ENCODE measurements at regions not wholly inside any gene's neighbourhood (a gene's known extent, or its start where the extent isn't known, plus 50 kb on each side); places are given as distances from the start of the nearest gene placed in this dataset.

DNA sequence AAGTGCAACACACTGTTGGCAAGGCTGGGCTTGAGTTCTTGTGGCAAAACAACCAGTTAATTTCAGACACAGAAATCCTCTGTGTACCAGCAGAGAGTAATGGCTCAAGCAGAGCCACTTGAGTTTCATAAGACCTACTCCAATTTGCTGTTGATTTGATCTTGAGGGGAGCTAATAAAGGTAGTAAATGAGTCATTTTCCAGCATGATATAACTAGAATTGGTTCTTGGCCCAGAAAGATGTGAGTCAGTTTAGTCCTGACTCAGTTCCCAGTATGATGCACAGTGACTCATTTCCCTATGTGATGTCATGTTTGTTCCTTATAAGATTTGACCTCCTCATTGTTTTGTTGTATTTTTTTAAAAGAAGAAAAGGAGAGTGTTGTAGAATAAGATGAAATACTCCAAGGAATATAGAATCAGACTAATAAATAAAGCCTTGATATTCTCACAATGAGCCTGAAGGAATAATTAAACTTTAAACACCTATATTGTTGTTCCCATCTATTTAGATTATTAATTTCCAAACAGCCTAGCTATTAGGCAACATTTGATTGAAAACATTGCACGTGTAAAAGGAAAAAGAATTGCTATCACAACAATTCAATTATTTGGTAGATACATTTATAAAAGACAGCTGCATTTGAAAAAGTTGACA lies 186.2 kb downstream of the REEP3 start:
- intact Hi-C loops (cut with micrococcal nuclease), result loop anchor here (1.0 to 5.0 kb wide), 3 partner anchors 24 to 187 kb away; partner anchors contain the start of gene REEP3

DNA sequence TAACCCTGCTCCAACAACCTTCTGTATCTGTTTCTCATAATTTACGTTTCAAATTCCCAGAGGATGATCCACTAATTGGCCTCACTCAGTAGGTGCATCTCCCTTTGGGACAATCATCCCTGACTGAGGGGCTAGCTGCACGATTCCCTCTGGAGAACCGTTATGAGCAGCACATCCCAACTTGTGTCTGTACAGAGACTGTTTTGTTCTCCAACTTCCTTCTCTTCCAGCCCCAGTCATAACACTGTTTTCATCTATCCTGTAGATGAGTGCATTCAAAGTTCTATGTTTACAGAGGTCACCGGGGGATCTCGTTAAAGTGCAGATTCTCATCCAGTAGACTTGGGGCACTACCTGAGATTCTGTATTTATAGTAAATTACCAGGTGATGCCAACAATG lies 187.2 kb downstream of the REEP3 start:
- intact Hi-C loops (cut with micrococcal nuclease), result loop anchor here (5.0 kb wide), 1 partner anchor 76 kb away; no protein-coding TSS in a partner anchor

DNA sequence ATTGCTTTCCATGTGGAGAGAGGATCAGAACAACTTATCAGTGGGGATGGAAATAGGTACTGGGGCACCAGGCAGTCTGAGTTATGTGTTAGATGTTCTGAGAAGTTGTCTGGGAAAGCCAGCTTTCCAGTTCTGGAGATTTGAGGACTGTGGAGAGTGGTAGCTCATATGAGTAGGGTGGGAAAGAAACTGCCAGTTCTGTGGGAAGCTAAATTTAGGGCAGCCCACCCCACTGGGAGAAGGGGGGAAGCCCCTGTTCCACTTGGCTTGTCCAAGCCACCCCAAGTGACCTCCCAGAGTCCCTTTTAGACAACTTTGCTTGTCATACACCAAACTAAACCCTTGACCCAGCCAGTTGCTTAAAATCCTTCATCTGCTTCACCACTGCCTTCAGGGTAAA lies 189.5 kb downstream of the REEP3 start:
- intact Hi-C loops (cut with micrococcal nuclease), result no loop called here

DNA sequence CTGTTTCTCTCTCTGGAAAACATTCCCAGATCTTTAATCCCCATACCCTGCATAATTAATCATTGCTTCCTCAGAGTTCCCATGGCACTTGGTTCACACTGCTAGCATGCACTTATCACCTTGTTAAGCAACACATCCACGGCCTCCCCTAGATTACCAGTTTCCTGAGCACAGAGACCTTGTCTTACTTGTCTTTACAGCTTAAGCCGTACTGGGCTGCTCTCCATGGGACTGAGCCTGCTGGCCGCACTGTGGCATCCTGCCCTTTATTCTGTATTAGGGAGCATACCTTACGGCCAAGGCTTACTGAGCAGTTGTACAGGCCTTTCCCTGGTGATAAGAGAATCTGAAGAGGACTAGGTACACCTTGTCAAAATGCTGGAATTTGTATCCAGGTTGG lies 190.2 kb downstream of the REEP3 start:
- intact Hi-C loops (cut with micrococcal nuclease), result no loop called here

DNA sequence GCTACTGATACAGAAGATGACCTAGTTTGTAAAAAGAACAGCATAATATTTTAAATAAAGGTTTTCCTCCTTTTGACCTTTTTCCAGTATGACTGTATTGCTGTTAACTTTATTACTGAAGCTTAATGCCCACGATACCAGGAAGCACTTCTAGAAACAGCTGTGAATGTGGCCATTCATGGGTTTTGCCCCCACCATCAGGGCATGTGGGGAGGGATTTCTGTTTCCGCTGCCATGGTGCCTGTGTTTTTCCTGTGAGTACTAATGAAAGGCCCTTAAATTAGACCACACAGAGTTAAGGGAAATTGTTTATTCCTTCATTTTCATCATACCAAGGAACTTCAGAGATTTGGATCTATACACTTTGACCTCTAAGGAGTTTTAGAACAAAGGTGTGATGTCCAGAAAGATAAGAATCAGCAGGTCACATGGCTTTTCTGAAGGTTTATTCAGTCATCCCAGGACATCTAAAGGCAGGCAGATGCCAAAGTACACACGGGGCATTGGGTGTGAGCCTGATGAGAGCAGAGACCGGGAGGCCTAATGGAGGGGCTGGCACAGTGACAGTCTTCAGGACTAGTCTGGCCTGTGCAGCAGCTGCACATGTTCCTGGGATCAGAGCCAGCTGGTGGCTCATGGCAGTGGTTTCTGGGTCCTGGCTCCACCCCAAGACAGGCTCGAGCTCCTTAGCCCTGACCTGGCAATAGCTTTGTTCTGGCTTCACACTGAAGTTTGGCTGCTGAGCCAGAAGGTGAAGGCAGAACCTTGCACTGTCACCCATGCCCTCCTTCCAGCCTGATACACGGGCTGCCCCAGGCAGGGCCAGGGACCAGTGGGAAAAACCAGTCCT lies 190.9 kb downstream of the REEP3 start:
- intact Hi-C loops (cut with micrococcal nuclease), result no loop called here

DNA sequence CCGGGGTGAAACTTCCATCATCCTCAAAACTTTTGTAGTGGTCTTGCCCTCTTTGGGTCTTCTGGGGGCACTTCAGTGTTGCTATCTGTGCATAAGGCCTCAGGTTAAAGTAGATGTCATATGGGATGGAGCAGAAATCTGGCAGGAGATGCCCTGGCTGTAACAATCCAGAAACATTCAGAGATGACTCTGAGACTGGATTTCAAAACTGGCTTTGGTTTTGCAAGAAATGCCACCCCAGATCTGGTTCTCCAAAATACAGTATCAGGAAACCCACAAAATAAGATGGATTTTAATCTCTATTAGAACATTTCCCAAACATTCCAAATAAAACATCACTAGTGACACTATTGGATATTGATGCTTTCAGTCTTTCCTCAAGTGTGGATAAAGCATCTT lies 191.5 kb downstream of the REEP3 start:
- intact Hi-C loops (cut with micrococcal nuclease), result no loop called here

DNA sequence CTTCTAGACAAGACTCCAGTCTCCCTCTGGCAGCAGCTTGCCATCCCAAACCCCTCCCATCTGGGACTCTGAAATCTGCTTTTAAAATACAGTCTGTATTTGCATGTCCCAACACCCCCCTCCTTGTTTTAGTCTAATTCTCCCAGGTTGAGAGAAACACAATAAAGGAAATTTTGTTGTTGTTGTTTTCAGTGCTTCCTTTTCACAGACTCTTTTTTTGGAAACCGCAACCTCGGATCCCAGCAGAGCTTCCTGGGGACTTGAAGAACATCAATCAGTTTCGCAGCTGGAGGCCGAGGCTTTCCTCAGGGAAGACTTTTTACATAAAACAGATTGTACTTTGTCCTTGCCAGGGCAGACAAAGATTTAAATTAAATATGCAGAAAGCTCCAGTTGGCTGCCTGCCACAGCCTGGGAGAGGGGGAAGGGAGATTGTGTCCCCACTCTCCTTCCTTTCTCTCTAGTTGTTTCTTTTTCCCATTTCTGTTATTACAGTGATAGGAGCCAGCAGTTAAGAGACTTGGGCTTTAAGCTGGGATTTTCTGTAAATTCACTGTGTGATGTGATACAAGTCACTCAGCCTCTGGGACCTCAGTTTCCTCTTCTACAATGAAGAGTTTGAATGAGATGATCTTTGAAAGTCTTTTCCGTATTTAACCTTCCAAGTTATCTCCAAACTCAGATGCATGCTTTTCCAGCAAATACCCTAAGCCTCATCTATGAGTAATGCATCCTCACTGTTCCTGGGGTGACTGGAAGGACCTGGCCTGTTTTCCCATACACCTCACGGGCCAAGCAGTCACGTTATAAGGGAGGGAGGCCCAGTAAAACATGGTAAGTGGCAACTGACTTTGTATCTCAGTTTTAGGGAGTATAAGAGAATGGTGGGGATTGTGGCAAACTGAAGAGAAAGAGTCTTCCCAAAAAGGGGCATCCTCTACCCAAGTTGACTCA lies 192.3 kb downstream of the REEP3 start:
- intact Hi-C loops (cut with micrococcal nuclease), result no loop called here

DNA sequence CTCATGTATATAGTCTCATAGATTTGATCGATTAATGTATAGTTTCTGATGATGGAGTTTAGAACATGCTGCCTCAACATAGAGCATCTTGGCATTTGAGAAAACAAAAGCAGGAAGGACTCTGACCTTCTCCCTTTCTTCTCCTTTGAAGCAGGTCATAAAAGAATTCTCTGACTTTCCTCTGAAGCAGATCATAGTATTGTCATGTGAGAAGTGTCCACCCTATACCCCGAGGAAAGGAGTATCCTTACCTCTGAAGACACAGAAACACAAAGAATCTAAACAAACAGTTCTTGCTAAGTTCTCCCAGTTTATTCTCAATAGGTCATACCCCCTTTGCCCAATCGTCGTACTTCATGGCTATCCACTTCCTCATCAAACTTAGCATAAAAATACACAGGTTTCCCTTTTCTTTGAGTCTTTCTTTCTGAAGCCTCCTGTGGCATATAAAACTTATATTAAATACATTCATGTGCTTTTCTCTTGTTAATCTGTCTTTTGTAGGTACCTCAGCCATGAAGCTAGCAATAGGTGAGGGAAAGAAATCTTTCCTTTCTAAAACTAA lies 194.9 kb downstream of the REEP3 start:
- intact Hi-C loops (cut with micrococcal nuclease), result no loop called here

DNA sequence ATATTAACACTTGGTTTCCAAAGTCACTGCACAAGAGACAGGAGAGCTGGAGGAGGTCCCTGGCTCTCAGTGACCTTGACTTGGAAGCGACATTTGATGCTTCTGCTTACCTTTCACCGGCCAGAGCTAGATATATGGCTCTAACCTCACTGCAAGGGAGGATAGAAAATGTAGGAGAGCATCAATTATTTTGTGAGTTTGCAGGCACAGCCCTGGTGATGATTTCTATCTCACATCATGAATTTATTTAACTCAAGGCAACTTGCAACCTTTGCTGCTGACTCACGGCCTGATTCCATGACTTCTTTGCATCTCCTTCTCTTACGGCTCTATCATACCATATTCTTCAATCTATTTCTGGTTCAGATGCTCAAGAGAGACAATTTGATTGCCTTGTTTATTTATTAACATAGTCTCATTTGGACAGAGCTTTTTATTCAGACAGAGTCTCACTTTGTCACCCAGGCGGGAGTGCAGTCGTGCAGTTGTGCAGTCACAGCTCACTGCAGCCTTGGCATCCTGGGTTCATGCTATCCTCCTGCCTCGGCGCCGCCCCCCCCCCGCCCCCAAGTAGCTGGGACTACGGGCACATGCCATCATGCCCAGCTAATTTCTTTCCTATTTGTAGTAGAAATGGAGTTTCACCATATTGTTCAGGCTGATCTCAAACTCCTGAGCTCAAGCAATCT lies 196.0 kb downstream of the REEP3 start:
- intact Hi-C loops (cut with micrococcal nuclease), result no loop called here

DNA sequence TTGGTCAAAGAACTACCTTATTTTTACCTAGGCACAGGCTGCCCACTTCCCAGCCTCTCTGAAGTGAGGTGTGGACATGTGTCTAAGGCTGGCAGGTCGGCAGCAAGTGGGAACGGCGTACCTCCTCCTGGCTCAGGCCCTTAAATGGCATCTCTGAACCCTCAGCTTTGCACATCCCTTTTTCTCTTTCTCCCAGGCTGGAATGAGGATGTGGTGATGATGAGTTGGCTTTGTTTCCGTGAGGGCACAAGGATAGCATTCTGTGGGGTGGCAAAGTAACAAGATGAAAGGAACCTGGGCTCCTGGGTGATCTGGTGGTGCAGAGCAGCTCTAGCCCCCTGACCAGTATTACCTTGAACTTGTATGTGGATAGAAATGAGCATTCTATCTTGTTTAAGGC lies 196.8 kb downstream of the REEP3 start:
- intact Hi-C loops (cut with micrococcal nuclease), result no loop called here

DNA sequence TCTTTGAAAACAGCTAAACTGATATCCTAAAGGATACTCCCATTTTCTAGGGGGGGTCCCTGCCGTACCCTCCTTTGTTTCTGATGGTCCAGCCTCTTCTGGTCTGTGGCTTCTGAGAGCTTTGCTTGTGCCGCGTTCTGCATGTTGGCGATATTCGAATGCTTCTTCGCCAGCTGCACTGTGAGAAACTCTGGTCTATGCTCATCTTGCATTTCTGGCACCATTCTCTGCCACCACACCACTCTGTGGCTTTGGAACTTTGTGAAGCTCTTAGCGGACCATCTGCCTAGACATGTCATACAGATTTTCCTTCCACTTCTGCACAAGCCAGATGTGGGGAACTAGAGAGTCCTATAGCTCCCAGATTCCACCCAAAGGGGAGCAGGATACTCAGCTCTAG lies 197.2 kb downstream of the REEP3 start:
- intact Hi-C loops (cut with micrococcal nuclease), result no loop called here

DNA sequence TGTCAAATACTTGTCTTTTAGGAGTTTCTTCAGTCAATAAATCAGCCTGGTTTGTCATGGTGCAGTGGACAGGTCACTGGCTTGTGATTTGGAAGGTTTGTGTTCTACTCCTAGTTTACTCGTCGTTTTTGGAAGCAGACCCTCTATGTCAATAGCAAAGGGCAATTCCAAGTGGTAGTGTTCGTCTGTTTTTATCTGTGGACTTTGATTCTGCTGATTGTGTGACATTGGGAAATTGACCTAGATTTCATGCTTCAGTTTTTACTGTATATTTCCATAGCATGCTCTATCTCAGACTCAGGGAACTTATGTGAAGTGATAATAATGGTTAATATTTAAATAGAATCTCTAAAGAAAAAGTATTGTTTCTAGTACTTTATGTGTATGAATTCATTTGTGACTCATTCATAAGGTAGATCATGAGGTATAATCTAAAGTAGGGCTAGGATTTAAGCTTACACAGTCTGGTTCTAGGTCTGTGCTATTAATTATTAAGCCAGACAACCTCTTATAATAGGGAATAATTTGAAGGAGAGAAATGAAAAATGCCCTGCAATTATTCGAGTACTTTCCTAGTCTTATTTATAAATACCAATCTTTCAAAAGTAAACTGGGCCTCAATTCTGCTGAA lies 198.1 kb downstream of the REEP3 start:
- intact Hi-C loops (cut with micrococcal nuclease), result no loop called here

DNA sequence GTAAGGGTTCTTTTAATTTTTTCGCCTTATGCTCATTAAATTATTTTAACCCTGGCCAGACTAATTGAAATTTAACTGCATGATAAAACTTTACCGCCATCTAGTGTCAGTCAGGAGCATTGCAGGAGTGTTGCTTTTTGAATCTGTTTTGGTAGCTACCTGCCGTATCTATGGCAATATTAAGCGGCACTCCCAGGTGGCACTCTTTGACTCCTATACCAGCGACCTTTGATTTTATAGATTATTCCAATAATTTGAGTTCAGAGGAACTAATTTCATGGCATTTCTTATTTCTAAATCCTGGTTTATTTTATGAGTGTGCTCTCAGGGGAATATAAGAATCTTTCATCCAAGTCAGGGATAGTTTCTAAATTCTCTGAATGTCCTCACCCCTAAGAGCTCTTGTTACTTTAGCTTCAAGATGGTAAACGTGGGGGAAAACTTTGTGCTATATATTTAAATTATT lies 198.9 kb downstream of the REEP3 start:
- intact Hi-C loops (cut with micrococcal nuclease), result loop anchor here (1.0 to 10.0 kb wide), 4 partner anchors 91 to 905 kb away; partner anchors contain the start of gene EGR2

DNA sequence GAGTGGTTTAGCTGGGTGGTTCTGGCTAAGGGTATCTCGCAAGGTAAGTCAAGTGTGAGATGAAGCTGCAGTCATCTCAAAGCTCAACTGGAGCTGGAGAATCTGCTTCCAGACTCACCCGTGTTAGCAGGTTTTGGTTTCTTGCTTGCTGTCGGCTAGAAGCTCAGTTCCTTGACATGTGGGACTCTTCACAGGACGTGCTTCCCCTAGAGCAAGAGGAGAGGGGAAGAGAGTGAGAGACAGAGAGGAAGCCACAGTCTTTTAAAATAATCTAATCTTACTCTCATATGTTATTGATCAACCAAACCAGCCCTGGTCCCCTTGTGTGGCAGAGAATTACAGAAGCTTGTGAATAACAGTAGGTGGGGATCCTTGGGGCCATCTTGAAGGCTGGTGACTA lies 199.5 kb downstream of the REEP3 start:
- intact Hi-C loops (cut with micrococcal nuclease), result loop anchor here (1.0 to 10.0 kb wide), 4 partner anchors 91 to 906 kb away; partner anchors contain the start of gene EGR2

DNA sequence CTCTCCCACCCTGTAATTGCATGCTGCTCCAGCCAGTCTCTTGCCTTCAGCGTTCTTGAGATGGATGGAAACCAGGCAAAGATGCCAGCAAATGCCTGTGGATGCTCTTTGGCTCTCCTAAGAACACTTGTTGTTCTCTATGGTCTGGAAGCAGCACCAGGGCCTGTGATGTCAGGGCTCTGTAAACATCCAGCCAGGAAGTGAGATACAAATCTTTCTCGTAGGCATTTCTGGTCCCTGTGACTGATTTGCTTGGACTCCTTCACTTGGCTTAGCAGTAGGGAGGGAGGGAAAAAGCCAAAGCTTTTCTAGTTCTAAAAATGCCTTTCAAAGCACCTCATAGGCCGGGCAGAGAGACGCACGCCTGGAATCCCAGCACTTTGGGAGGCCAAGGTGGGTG lies 201.3 kb downstream of the REEP3 start:
- intact Hi-C loops (cut with micrococcal nuclease), result loop anchor here (10.0 kb wide), 1 partner anchor 908 kb away; the partner anchor contains the start of gene EGR2

DNA sequence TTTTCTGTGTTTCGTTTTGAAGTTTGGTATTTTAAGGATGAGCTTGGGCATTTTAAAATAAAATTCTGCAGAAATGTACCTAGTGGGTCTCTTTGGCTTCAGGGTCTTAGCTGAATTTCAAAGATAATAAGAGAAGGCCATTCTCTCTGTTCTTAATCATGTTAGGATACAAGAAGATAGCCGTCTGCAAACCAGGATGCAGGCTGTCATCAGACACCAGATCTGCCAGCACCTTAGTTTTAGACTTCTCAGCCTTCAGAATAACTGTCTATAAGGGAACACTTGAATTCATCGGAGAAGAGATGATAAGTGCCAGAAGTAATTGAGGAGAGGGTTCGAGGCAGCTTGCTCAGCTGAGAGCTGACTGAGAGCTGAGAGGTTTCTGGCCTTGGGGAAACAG lies 202.1 kb downstream of the REEP3 start:
- intact Hi-C loops (cut with micrococcal nuclease), result loop anchor here (10.0 kb wide), 1 partner anchor 909 kb away; the partner anchor contains the start of gene EGR2

DNA sequence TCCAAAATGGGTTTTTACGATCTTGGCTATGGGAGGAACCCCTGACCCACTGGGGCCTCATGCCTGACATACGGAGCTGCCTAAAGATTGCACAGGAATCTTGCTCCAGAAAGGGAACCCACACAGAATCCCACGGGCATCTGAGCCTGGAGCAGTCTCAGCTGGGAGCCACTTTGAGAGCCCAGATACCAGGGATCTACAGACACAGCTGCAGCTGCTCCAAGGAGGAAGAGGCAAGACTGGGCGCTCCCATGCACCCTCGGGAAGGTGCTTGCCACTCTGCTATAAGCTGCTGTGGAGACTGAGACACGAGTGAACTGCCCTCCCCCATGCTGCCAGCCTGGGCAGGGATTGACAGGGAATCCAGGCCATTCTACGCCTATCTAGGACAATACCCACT lies 202.5 kb downstream of the REEP3 start:
- intact Hi-C loops (cut with micrococcal nuclease), result loop anchor here (10.0 kb wide), 1 partner anchor 909 kb away; the partner anchor contains the start of gene EGR2

DNA sequence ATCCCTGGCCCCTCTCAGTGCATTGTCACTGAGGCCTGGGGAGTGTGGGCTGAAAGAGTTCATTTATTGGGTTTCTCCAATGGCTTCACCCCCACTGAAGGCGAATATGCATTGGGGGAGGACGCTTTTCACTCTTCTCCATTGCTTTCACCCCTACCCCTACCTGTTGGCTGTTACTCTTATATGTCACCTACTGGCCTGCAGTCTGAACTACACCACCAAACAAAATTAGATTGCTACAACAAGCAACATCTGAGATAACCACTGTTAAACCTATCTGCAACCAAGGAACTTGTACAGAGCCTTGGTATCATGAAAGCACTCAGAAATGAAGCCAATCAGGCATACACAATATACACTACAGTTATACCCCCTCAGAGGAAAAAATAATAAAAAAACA lies 203.7 kb downstream of the REEP3 start:
- intact Hi-C loops (cut with micrococcal nuclease), result loop anchor here (10.0 kb wide), 1 partner anchor 910 kb away; the partner anchor contains the start of gene EGR2

DNA sequence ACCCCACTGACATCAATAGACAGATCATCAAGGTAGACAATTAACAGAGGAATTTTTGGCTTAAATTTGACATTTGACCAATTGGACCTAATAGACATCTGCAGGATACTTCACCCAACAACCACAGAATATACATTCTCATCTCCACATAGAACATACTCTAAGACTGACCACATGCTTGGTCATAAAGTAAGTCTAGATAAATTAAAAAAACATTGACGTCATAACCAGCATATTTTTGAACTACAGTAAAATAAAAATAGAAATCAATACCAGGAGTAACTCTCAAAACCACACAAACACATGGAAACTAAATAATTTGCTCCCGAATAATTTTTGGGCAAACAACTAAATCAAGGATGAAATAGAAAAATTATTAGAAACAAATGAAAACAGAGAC lies 205.7 kb downstream of the REEP3 start:
- intact Hi-C loops (cut with micrococcal nuclease), result loop anchor here (10.0 kb wide), 1 partner anchor 912 kb away; the partner anchor contains the start of gene EGR2
